MM.1S (cell line): ENCODE measurements at regions not wholly inside any gene's neighbourhood (a gene's known extent, or its start where the extent isn't known, plus 50 kb on each side); places are given as distances from the start of the nearest gene placed in this dataset.

ENCODE experiments used
- DNase-seq: peaks from one replicate; pipeline ENCODE4 v3.0.0-alpha.2; 2015
- H2AFZ ChIP-seq: fragments of 300-600 bp; sonication (generic); 2 replicates; pipeline ENCODE4 v1.6.0; 2016; ENCODE audit warnings: antibody characterized with exemption, low read length
- H3F3A ChIP-seq: fragments of 300-600 bp; sonication (generic); 2 replicates; pipeline ENCODE4 v1.6.1; 2016; ENCODE audit warnings: mild to moderate bottlenecking, antibody characterized with exemption, low read length, moderate library complexity, mixed read lengths; ENCODE audit not compliant: insufficient read depth
- H3K27ac ChIP-seq: fragments of 300-600 bp; sonication (generic); 2 replicates; pipeline ENCODE4 v1.5.1; 2016; ENCODE audit warnings: mild to moderate bottlenecking, low read length
- H3K27me3 ChIP-seq: fragments of 300-600 bp; sonication (generic); replicated peaks from 2 replicates; pipeline ENCODE4 v1.6.0; 2016; ENCODE audit warnings: low read length; ENCODE audit not compliant: insufficient read depth
- H3K36me3 ChIP-seq: fragments of 300-600 bp; sonication (generic); replicated peaks from 2 replicates; pipeline ENCODE4 v1.6.1; 2016; ENCODE audit warnings: mild to moderate bottlenecking, low read length, mixed read lengths; ENCODE audit not compliant: insufficient read depth
- H3K4me1 ChIP-seq: fragments of 300-600 bp; sonication (generic); 2 replicates; pipeline ENCODE4 v1.6.1; 2016; ENCODE audit warnings: low read length, mixed read lengths
- H3K4me2 ChIP-seq: fragments of 300-600 bp; sonication (generic); 2 replicates; pipeline ENCODE4 v1.6.0; 2016; ENCODE audit warnings: low read depth, low read length
- H3K4me3 ChIP-seq: fragments of 300-600 bp; sonication (generic); 2 replicates; pipeline ENCODE4 v1.5.1; 2016; ENCODE audit warnings: low read length, mixed read lengths
- H3K79me2 ChIP-seq: fragments of 300-600 bp; sonication (generic); 2 replicates; pipeline ENCODE4 v1.6.1; 2016; ENCODE audit warnings: mixed run types, low read length, mixed read lengths
- H3K9ac ChIP-seq: fragments of 300-600 bp; sonication (generic); 2 replicates; pipeline ENCODE4 v1.6.1; 2016; ENCODE audit warnings: low read length, mixed read lengths
- H3K9me2 ChIP-seq: fragments of 300-600 bp; sonication (generic); replicated peaks from 2 replicates; pipeline ENCODE4 v1.6.1; 2016; ENCODE audit warnings: mild to moderate bottlenecking, low read length, mixed read lengths; ENCODE audit not compliant: insufficient read depth
- H3K9me3 ChIP-seq: fragments of 300-600 bp; sonication (generic); replicated peaks from 2 replicates; pipeline ENCODE4 v1.6.1; 2016; ENCODE audit warnings: mild to moderate bottlenecking, low read length, mixed read lengths; ENCODE audit not compliant: insufficient read depth
- H4K20me1 ChIP-seq: fragments of 300-600 bp; sonication (generic); 2 replicates; pipeline ENCODE4 v1.6.1; 2016; ENCODE audit warnings: mild to moderate bottlenecking, low read length, moderate library complexity, mixed read lengths; ENCODE audit not compliant: insufficient read depth
- CTCF ChIP-seq: fragments of 300-600 bp; sonication (generic); IDR thresholded peaks from 2 replicates; pipeline ENCODE4 v1.5.1; 2016; ENCODE audit warnings: antibody characterized with exemption, low read length, mixed read lengths
- EZH2 ChIP-seq: fragments of 300-600 bp; sonication (generic); optimal IDR thresholded peaks from 2 replicates; pipeline ENCODE3; 2017; ENCODE audit warnings: low read depth, mild to moderate bottlenecking, antibody characterized with exemption, low read length, mixed read lengths
- EZH2phosphoT487 ChIP-seq: fragments of 300-600 bp; sonication (generic); IDR thresholded peaks from 2 replicates; pipeline ENCODE4 v1.6.1; 2018; ENCODE audit warnings: antibody characterized with exemption, low read length

GRCh38 chr16:6297666-6298410, 1034.8 kb upstream of the RBFOX1 start:
- Histone ChIP-seq H3K9me3 (no peaks in the 10 kb centered on the region), H2AFZ (no peak overlapping the region), H3K27me3 (no peaks in the 10 kb centered on the region), H3K4me1 (no peaks in the 10 kb centered on the region), H3K79me2 (no peaks in the 10 kb centered on the region), H3K9ac (no peak overlapping the region), H4K20me1 (no peaks in the 10 kb centered on the region), H3F3A (no peaks in the 10 kb centered on the region), H3K4me3 (no peak overlapping the region), H3K9me2 (no peaks in the 10 kb centered on the region), H3K36me3 (no peaks in the 10 kb centered on the region), H3K4me2 (no peak overlapping the region), H3K27ac (no peak overlapping the region)
- no peak for DNase-seq
- TF ChIP-seq CTCF (no peak), EZH2phosphoT487 (no peak), EZH2 (no peak)

- H3K27me3 ChIP-seq: no peaks in the 10 kb centered on the region
- DNase-seq: no peak
- H3K4me1 ChIP-seq: no peaks in the 10 kb centered on the region
- TF ChIP-seq EZH2phosphoT487: no peak
- TF ChIP-seq EZH2: no peak
- no peak for TF ChIP-seq CTCF
- no peak overlapping the region for H3K4me3 ChIP-seq
- no peaks in the 10 kb centered on the region for H3K9me2 ChIP-seq
- no peaks in the 10 kb centered on the region for H3K36me3 ChIP-seq
- no peaks in the 10 kb centered on the region for H3K79me2 ChIP-seq
- H3K9me3 ChIP-seq: no peaks in the 10 kb centered on the region
- no peak overlapping the region for H2AFZ ChIP-seq
- H4K20me1 ChIP-seq: no peaks in the 10 kb centered on the region
- no peak overlapping the region for H3K4me2 ChIP-seq
- no peak overlapping the region for H3K27ac ChIP-seq
- H3K9ac ChIP-seq: no peak overlapping the region
- H3F3A ChIP-seq: no peaks in the 10 kb centered on the region
Measured at GRCh38 chr16:6286176-6286575, 1046.5 kb upstream of the RBFOX1 start.

- TF ChIP-seq EZH2phosphoT487: no peak
- no peak for TF ChIP-seq EZH2
- no peaks in the 10 kb centered on the region for H3F3A ChIP-seq
Measured at GRCh38 chr16:6284731-6285130, 1047.9 kb upstream of the RBFOX1 start.

GRCh38 chr16:6281994-6282393, 1050.7 kb upstream of the RBFOX1 start:
- Histone ChIP-seq H4K20me1 (no peaks in the 10 kb centered on the region), H3K27me3 (no peaks in the 10 kb centered on the region), H3K4me2 (no peak overlapping the region), H3K9me2 (no peaks in the 10 kb centered on the region), H2AFZ (no peak overlapping the region), H3K36me3 (no peaks in the 10 kb centered on the region), H3F3A (no peaks in the 10 kb centered on the region), H3K9me3 (no peaks in the 10 kb centered on the region), H3K27ac (no peak overlapping the region), H3K79me2 (no peaks in the 10 kb centered on the region), H3K4me3 (no peak overlapping the region), H3K9ac (no peak overlapping the region), H3K4me1 (no peaks in the 10 kb centered on the region)
- no peak for DNase-seq
- TF ChIP-seq CTCF: no peak
- no peak for TF ChIP-seq EZH2
- TF ChIP-seq EZH2phosphoT487: no peak

More at GRCh38 chr16:6284731-6285130, 1047.9 kb upstream of the RBFOX1 start:
- Histone ChIP-seq H4K20me1 (no peaks in the 10 kb centered on the region), H3K4me1 (no peaks in the 10 kb centered on the region), H3K9ac (no peak overlapping the region), H2AFZ (no peak overlapping the region), H3K4me3 (no peak overlapping the region), H3K9me3 (no peaks in the 10 kb centered on the region), H3K27ac (no peak overlapping the region), H3K9me2 (no peaks in the 10 kb centered on the region), H3K79me2 (no peaks in the 10 kb centered on the region), H3K27me3 (no peaks in the 10 kb centered on the region), H3K36me3 (no peaks in the 10 kb centered on the region), H3K4me2 (no peak overlapping the region)
- no peak for DNase-seq
